Forelimb muscle (tissue), 1 donor: ENCODE measurements at regions not wholly inside any gene's neighbourhood (a gene's known extent, or its start where the extent isn't known, plus 50 kb on each side); places are given as distances from the start of the nearest gene placed in this dataset.
"Not testable (repeated sequence)": the region's sequence is repeated elsewhere in the genome, so short reads cannot be mapped to it uniquely, and the experiment has no call there.

Source experiments
- DNase-seq: peaks from one replicate; pipeline ENCODE4 v3.0.0-alpha.2; 2013; ENCODE audit warnings: low read depth

DNA sequence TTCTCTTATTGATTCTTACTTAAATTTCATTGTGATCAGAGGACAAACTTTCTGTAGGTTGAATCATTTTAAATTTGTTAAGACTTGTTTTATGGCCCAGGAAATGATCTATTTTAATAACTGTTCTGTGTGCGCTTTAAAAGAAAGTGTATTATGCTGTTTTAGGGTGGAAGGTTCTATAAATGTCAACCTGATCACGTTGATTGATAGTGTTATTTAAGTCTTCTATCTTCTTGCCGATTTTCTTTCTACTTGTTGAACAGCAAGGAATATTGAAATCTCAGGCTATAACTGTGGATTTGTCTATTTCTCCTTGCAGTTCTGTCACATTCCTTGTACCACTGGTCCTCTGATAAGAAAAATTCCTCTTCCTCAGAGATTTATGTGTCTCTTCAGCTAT lies 112.7 kb downstream of the TANC2 start:
- no peak for DNase-seq

DNA sequence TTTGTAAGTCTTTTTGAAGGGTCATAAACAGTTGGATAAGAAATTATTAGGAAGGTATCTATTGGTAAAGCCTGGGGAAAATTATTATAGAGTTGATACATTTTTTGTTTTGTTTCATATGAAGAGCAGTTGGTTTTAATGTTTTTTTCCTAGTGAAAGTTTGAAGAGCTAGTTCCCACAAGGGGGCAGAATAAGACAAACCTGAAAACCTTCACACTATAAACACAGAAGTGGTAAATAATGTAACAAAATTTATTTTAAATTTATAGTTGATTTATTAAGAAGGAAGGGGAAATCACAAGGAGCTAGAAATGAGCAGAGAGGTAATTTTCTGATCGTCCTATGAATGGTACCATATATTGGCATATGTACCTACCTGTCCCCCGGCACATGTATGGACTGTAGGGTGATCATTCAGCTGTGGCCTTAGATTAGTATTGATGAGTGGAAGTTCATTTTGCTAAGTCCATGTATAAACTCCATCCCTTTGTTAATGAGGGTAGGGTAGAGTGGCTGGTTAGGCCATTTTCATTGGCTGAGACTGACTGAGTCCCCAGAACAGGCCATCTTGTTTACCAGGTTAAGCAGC lies 116.3 kb downstream of the TANC2 start:
- DNase-seq, result peak; percentile 6

- no peak for DNase-seq
Measured at GRCh38 chr17:63082952-63083351, 116.9 kb downstream of the TANC2 start.

- no peak for DNase-seq
Measured at GRCh38 chr17:63086483-63087185, 120.6 kb downstream of the TANC2 start.

DNA sequence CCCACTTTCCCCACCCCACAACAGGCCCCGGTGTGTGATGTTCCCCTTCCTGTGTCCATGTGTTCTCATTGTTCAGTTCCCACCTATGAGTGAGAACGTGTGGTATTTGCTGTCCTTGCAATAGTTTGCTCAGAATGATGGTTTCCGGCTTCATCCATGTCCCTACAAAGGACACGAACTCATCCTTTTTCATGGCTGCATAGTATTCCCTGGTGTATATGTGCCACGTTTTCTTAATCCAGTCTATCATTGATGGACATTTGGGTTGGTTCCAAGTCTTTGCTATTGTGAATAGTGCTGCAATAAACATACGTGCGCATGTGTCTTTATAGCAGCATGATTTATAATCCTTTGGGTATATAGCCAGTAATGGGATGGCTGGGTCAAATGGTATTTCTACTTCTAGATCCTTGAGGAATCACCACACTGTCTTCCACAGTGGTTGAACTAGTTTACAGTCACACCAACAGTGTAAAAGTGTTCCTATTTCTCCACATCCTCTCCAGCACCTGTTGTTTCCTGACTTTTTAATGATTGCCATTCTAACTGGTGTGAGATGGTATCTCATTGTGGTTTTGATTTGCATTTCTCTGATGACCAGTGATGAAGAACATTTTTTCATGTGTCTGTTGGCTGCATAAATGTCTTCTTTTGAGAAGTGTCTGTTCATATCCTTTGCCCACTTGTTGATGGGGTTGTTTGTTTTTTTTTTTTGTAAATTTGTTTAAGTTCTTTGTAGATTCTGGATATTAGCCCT lies 124.5 kb downstream of the TANC2 start:
- not testable (repeated sequence) for DNase-seq

DNA sequence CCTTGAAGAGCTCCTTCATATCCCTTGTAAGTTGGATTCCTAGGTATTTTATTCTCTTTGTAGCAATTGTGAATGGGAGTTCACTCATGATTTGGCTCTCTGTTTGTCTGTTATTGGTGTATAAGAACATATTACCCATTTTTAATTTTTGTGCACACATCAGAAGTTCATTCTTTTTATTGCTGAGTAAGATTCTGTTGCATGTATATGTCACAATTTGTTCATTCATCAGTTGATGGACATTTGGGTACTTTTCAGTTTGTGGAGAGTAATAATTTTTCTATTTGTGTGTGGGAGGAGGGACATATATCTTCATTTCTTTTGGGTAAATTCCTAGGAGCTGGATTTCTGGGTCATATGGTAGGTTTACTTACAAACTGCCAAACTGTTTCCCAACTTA lies 125.9 kb downstream of the TANC2 start:
- not testable (repeated sequence) for DNase-seq

DNA sequence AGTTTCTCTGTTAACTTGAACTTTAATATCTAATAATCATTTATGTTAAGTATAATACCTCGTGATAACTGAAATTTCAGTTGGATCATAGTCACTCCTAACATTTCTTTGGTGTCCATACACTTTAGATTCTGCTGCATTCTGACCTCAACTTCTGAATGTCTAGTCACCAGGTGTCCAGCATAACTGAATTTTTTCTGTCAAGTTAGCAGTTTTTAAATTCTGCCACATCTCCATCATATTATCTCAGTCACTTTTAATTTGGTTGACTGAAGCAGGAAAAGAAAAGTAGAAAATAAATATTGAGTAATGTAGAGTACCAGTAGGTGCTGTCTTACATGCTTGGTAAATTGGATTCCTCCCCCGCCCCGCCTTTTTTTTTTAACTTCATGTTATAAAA lies 128.6 kb downstream of the TANC2 start:
- DNase-seq, result no peak

GRCh38 chr17:63095459-63095858 lies 129.4 kb downstream of the TANC2 start:
- no peak for DNase-seq

GRCh38 chr17:63095879-63096278 lies 129.8 kb downstream of the TANC2 start:
- DNase-seq, result no peak

- DNase-seq, result no peak
Measured at GRCh38 chr17:63096426-63096825, 130.4 kb downstream of the TANC2 start.

DNA sequence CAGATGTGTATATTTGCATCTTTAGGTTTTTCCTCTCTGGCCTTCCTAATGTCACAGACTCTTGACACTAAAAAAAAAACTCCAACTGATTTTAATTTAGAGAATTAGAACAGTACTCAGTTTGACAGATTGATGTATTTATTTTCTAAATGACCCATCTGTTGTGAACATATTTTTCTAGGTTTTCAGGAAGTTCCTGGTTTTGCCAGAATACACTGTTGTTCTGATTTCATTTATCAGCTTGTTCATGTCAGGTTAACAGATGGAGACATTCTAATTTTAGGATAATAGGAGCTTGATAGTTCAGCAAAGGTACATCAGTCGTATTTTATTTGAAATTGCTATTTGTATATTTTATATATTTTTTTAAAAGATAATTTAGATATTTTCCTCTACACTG lies 133.4 kb downstream of the TANC2 start:
- no peak for DNase-seq

DNA sequence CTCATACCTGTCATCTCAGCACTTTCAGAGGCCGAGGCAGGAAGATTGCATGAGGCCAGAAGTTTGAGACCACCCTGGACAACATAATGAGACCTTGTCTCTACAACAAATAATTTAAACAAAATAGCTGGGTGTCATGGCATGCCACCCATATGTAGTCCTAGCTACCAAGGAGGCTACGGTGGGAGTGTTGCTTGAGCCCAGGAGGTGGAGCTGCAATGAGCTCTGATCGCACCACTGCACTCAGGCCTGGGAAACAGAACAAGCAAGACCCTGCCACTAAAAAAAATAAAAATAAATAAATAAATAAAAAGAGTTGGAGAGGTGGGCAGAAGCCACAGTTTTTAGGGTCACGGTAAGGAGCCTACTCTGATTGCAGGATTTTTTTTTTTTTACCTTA lies 136.0 kb downstream of the TANC2 start:
- no peak for DNase-seq

- no peak for DNase-seq
Measured at GRCh38 chr17:63106050-63106449, 140.0 kb downstream of the TANC2 start.

DNA sequence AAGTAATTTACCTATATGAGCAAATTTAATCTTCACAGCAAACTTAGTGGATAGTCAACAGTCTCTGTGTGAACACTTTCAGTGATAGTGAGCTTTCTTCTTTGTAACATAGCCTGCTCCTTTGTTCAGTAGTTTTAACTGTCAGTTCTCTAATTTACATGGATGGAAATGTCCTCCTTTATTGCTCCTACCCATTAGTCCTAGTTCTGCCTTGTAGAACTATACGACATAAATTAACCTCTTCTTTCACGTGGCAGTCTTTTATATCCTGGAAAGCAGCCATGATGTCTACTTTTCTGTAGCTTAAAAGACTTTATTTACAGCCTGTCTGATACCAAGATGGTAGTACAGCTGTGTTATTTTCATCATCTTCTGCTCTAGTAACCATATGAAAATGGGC lies 143.6 kb downstream of the TANC2 start:
- DNase-seq, result no peak

DNA sequence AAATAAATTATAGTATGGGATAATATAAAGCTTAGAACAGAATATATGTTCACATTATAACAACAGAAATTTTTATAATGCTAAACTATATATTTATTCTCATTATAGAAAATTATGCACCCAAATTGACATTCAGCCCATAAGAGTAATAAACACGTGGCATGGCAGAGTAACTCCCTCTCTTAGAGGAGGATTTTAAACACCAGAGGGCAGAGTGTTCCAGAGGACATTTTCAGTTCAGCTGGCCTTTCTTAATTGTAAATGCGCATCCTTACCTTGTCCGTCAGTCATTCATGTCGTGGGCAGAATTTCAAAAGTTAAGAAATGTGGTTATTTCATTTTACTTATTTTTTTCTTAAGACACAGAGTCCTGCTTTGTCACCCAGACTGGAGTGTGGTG lies 147.1 kb downstream of the TANC2 start:
- DNase-seq, result no peak

DNA sequence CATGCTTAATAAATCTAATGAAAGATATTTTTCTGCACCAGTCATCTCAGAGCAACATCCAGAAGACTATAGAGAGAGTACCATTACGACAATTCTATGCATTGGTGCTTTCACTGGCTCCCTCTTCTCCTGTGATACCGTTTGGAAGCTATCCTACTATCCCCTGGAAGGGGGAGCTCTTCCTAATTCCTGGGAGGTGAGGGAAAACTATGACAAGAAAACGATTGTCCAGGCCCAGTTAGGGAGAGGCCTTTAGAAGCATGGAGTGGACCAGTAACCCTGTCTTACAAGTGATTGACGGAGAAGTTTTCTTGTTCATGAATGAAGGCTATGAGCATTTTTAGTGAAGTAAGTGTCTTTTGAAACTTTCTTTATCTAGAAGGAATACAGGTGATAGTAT lies 150.2 kb downstream of the TANC2 start:
- no peak for DNase-seq

DNA sequence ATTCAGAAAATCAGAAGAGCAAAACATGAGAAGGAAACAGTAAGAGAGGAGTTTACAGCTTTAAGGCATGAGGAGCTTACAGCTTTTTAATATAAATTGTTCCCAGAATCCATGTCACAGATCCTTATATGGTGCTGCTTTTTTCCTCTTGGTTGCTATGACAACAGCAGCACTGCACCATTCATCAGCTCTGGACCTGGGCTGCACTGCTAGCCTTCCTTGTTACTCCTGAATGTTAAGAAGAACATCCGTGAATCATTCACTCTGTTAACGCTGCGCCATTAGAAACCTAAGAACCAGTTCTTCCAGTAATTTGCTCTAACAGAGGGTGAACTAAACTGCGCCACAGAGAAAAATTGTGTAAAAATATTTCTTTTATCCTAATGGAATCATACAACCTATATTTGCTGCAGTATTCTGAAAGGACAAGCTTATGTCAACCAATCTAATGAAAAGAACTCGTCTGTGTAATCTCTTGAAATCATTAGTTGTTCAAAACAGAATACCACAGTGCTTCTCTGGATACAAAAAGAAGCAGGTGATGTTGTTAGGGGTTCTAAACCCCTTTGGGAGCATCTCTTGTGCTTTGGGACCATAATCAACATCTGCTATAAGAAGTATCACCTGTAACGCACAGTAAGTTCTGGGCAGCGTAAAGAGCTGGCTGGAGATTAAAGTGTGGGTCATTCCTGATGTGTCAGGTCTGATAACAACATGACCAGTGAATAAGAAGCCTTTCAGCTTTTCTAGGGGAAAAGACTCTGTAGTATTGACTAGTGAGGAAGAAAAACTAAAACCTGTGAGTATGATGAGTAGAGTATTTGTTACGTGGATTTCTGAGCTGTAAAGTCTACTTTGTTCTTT lies 151.2 kb downstream of the TANC2 start:
- no peak for DNase-seq

- DNase-seq, result no peak
Measured at GRCh38 chr17:63120406-63120805, 154.4 kb downstream of the TANC2 start.

DNA sequence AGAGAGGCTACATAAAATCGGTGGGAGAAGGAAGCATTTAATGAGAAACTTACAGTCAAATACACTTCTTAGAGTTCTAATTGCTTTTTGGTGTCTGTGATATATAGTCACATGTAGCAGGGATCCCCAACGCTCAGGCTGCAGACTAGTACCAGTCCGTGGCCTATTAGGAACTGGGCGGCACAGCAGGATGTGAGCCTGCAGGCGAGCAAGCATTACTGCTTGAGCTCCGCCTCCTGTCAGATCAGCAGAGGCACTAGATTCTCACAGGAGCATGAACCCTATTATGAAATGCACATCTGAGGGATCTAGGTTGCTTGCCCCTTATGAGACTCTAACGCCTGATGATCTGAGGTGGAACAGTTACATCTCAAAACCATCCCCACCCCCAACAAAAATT lies 158.5 kb downstream of the TANC2 start:
- no peak for DNase-seq

DNA sequence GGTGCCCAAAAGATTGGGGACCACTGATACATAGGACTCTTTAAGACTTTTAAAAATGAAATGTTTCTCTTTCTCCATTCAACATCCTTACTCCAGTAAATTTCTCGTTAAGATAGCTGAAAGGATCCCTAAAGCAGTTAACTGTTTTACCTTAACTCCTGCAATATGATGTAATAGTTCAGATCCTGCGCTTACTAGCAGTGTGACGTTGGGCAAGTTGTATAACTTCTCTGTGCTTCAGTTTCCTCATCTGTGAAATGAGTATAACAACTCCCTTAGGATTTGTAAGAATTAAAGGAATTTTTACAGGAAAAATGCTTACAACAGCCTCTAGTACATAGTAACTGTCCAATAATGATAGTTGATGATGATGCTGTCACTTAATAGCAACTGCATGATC lies 158.9 kb downstream of the TANC2 start:
- DNase-seq, result no peak

DNA sequence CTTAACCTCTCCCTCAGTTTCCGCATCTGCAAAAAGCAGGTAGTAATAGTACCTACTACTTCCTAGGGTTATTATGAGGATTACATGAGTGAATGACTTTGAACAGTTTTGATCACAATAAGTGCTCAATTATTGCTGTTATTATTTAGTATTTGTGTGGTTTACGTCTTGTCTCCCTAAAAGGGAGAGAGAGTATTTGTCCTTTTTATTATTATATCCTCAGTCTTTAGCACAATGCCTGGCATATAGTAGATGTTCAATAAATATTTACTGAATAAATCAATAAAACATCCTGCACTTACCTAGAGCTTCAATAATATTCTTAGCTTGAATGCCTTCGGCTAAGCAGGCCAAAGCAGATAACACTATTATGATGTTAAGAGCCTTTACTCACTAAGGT lies 160.0 kb downstream of the TANC2 start:
- no peak for DNase-seq

DNA sequence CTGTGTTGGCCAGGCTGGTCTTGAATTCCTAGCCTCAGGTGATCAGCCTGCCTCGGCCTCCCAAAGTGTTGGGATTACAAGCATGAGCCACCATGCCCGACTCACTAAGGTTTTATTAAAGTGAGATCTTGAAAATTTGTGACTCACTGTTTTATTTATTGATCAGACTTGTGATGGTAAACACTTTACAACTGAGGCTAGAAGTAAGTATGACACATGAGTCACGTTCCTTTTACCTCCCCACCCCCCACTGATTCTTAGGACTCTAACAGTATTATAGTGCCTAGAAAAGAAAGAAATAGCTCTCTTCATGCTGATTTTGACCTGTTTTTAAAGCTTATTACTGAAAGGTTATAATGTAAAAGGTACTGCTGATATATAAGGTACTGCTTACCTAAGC lies 160.6 kb downstream of the TANC2 start:
- no peak for DNase-seq
